ENCODE measurements at regions not wholly inside any gene's neighbourhood (a gene's known extent, or its start where the extent isn't known, plus 50 kb on each side); places are given as distances from the start of the nearest gene placed in this dataset.
"Not testable (repeated sequence)": the region's sequence is repeated elsewhere in the genome, so short reads cannot be mapped to it uniquely, and the experiment has no call there.

DNA sequence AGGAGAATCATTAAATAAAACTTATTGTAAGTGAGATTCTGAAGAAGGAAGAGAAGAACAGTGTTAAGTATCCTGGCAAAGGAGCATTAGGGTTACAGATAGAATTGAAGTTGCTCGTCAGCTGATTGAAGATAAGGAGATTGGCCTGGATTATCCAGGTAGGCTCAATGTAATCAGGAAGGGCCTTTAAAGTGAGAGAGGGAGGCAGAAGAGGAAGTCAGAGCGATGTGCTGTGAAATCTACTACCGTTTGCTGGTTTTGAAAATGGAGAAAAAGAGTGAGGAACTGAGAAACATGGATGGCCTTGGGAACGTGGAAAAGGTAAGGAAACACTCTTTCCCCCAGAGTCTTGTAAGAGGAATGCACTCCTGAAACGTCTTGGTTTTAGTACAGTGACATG, 245.7 kb downstream of the ANTXR2 start:
- H3K27ac ChIP-seq, result no peak overlapping the region
- TF ChIP-seq, protein P1, sequence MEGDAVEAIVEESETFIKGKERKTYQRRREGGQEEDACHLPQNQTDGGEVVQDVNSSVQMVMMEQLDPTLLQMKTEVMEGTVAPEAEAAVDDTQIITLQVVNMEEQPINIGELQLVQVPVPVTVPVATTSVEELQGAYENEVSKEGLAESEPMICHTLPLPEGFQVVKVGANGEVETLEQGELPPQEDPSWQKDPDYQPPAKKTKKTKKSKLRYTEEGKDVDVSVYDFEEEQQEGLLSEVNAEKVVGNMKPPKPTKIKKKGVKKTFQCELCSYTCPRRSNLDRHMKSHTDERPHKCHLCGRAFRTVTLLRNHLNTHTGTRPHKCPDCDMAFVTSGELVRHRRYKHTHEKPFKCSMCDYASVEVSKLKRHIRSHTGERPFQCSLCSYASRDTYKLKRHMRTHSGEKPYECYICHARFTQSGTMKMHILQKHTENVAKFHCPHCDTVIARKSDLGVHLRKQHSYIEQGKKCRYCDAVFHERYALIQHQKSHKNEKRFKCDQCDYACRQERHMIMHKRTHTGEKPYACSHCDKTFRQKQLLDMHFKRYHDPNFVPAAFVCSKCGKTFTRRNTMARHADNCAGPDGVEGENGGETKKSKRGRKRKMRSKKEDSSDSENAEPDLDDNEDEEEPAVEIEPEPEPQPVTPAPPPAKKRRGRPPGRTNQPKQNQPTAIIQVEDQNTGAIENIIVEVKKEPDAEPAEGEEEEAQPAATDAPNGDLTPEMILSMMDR (IDR thresholded peaks at IDR 0.05), result no peak
- TF ChIP-seq ZFX (IDR thresholded peaks at IDR 0.05; ENCODE audit: borderline replicate concordance), result no peak

DNA sequence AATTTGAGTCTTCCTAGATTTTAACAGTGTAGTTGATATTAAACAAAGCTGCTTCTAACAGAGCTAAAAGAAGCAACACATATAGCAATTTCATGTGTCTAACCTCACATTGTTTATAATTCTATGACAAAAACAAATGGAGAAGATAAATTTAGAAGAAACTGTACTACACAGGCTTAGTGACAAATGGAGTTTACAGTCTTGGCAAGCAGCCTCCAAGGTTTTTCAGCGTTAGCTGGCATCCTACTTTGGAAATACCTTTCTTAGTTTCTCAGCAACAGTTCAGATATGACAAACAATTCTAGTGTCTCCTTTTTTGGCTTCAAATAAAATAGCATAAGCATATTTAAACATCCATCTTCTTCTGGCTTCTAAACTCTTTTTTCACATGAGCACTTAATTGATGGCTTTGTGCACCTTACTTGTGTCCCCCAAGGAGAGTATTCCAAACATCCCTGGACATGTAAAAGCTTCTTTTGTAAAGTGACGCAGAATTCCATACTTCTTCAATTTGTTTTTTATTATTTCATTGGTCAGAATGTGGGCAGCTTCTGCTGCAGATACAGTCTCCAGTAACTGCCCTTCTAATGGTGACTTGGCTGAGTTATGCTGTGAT, 249.8 kb downstream of the ANTXR2 start:
- TF ChIP-seq, protein P1 (IDR thresholded peaks at IDR 0.05), result no peak
- no peak for TF ChIP-seq ZFX (IDR thresholded peaks at IDR 0.05; ENCODE audit: borderline replicate concordance)
- H3K27ac ChIP-seq, result no peak overlapping the region

DNA sequence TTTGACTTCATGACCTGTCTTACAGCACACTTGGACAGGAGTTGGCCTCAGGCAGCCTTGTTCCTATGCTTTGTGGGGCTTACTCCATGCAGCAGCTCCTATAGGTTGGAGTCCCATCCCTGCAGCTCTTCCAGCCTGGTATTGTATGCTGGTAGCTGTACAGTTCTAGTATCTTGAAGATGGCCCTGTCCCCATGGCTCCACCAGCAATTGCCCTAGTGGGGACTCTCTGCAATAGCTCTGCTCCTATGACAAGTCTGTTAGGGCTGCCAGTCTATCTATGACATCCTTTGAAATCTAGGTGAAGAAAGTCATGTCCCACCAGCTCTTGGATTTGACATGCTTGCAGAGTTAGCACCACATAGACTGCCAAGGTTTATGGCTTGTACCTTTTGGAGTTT, 252.6 kb downstream of the ANTXR2 start:
- TF ChIP-seq, protein P1 (IDR thresholded peaks at IDR 0.05), result no peak
- no peak for TF ChIP-seq ZFX (IDR thresholded peaks at IDR 0.05; ENCODE audit: borderline replicate concordance)
- H3K27ac ChIP-seq, result no peak overlapping the region

GRCh38 chr4:79807933-79808332, 265.1 kb downstream of the ANTXR2 start:
- not testable (repeated sequence) for H3K27ac ChIP-seq

- no peak overlapping the region for H3K27ac ChIP-seq
- TF ChIP-seq, protein P1 (IDR thresholded peaks at IDR 0.05), result no peak
- no peak for TF ChIP-seq ZFX (IDR thresholded peaks at IDR 0.05; ENCODE audit: borderline replicate concordance)
Measured at GRCh38 chr4:79798047-79798446, 275.0 kb downstream of the ANTXR2 start.

DNA sequence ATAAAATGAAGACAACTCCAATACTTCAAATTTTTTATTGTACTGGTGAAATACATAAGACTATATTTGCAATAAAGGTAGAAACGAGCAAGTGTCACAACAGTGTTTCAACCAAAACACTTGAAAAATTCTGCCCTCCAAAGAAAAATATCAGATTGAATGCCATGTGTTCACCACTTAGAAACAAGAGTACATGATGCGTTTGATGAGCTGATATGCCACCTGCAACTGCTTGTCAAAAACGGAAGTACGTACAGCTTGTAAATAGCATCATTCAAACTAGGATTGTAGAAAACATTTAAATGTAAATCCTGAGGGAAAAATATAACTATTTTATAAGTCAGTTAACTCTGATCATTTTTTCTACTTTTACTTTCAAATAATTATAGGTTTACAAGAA, 276.1 kb downstream of the ANTXR2 start:
- no peak for TF ChIP-seq ZFX (IDR thresholded peaks at IDR 0.05; ENCODE audit: borderline replicate concordance)
- TF ChIP-seq, protein P1 (IDR thresholded peaks at IDR 0.05), result no peak
- H3K27ac ChIP-seq, result no peak overlapping the region

DNA sequence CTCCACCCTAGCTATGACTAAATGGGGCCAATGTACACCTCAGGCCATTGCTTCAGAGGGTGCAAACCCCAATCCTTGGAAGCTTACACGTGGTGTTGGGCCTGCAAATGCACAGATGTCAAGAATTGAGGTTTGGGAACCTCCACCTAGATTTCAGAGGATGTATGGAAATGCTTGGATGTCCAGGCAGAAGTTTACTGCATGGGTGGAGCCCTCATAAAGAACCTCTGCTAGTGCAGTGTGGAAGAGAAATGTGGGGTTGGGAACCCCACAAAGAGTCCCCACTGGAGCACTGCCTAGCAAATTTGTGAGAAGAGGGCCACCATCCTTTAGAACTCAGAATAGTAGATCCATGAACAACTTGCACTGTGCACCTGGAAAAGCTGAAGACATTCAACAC, 284.1 kb downstream of the ANTXR2 start:
- no peak overlapping the region for H3K27ac ChIP-seq
- no peak for TF ChIP-seq ZFX (IDR thresholded peaks at IDR 0.05; ENCODE audit: borderline replicate concordance)
- TF ChIP-seq, protein P1 (IDR thresholded peaks at IDR 0.05), result no peak

DNA sequence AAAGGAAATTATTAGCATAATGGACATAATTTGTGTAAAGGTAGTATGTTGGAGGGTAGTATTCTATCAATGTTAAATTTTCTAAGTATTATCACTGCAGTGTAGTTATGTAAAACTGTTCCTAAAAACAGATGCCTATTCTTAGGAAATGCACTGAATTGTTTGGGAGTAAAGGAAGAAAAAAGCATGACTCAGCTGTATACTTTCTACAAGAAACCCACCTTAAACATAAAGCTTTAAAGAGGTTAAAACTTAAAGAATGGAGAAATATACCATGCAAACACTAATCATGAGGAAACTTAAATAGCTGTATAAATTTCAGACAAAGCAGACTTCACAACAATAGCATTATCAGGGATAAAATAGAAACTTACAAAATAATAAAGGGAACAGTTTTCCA, 292.9 kb downstream of the ANTXR2 start:
- no peak overlapping the region for H3K27ac ChIP-seq
- no peak for TF ChIP-seq ZFX (IDR thresholded peaks at IDR 0.05; ENCODE audit: borderline replicate concordance)
- TF ChIP-seq, protein P1 (IDR thresholded peaks at IDR 0.05), result no peak
